ENCODE measurements at regions not wholly inside any gene's neighbourhood (a gene's known extent, or its start where the extent isn't known, plus 50 kb on each side); places are given as distances from the start of the nearest gene placed in this dataset.
"Not testable (repeated sequence)": the region's sequence is repeated elsewhere in the genome, so short reads cannot be mapped to it uniquely, and the experiment has no call there.

- ATAC-seq (no peak), DNase-seq (no peak)
- intact Hi-C loops (cut with DNase I, micrococcal nuclease): no loop called here
These were observed 100.2 kb downstream of the FBXO8 start for GRCh38 chr4:174183259-174183658.

- intact Hi-C loops (cut with DNase I, micrococcal nuclease): no loop called here
- ATAC-seq: no peak
- no peak for DNase-seq
These were observed 101.6 kb downstream of the FBXO8 start for GRCh38 chr4:174181827-174182226.

- DNase-seq (no peak), ATAC-seq (no peak)
- intact Hi-C loops (cut with DNase I, micrococcal nuclease): no loop called here
These were observed 105.9 kb downstream of the FBXO8 start for GRCh38 chr4:174177536-174177935.

- DNase-seq; ATAC-seq; intact Hi-C loops (cut with DNase I, micrococcal nuclease): not testable (repeated sequence)
These were observed 107.6 kb downstream of the FBXO8 start for GRCh38 chr4:174175836-174176235.

- DNase-seq: no peak
- intact Hi-C loops (cut with DNase I, micrococcal nuclease): no loop called here
- ATAC-seq: no peak
These were observed 110.1 kb downstream of the FBXO8 start for GRCh38 chr4:174173360-174173759.

- ATAC-seq (no peak), DNase-seq (no peak)
- intact Hi-C loops (cut with DNase I, micrococcal nuclease): no loop called here
These were observed 111.2 kb downstream of the FBXO8 start for GRCh38 chr4:174172274-174172673.

GRCh38 chr4:174170906-174171305 lies 112.6 kb downstream of the FBXO8 start:
- no peak for DNase-seq
- intact Hi-C loops (cut with DNase I, micrococcal nuclease): no loop called here
- ATAC-seq: no peak

GRCh38 chr4:174170091-174170490 lies 113.4 kb downstream of the FBXO8 start:
- no peak for DNase-seq
- intact Hi-C loops (cut with DNase I, micrococcal nuclease): no loop called here
- no peak for ATAC-seq

- intact Hi-C loops (cut with DNase I, micrococcal nuclease): loop anchor here in 1 of 2 donors (10.0 kb wide), 1 partner anchor 622 kb away; the partner anchor contains the start of gene HAND2
These were observed 126.3 kb downstream of the FBXO8 start for GRCh38 chr4:174157106-174157607.

GRCh38 chr4:174156239-174156826 lies 127.1 kb downstream of the FBXO8 start:
- DNase-seq (no peak), ATAC-seq (peak; percentile 53)
- intact Hi-C loops (cut with DNase I, micrococcal nuclease): loop anchor here in 1 of 2 donors (10.0 kb wide), 1 partner anchor 622 kb away; the partner anchor contains the start of gene HAND2

More at GRCh38 chr4:174157106-174157607, 126.3 kb downstream of the FBXO8 start:
- ATAC-seq (peak; percentile 52), DNase-seq (no peak)

GRCh38 chr4:174154215-174154854 lies 129.1 kb downstream of the FBXO8 start:
- intact Hi-C loops (cut with DNase I, micrococcal nuclease): loop anchor here in 1 of 2 donors (10.0 kb wide), 1 partner anchor 620 kb away; the partner anchor contains the start of gene HAND2
- no peak for ATAC-seq
- DNase-seq: no peak

GRCh38 chr4:174152717-174153466 lies 130.6 kb downstream of the FBXO8 start:
- DNase-seq (no peak), ATAC-seq (no peak)
- intact Hi-C loops (cut with DNase I, micrococcal nuclease): loop anchor here in 1 of 2 donors (10.0 kb wide), 1 partner anchor 618 kb away; the partner anchor contains the start of gene HAND2

GRCh38 chr4:174147863-174148262 lies 135.6 kb downstream of the FBXO8 start:
- ATAC-seq (no peak), DNase-seq (no peak)
- intact Hi-C loops (cut with DNase I, micrococcal nuclease): no loop called here

GRCh38 chr4:174144106-174144505 lies 139.4 kb downstream of the FBXO8 start:
- ATAC-seq (no peak), DNase-seq (no peak)
- intact Hi-C loops (cut with DNase I, micrococcal nuclease): no loop called here

GRCh38 chr4:174141876-174142275 lies 141.6 kb downstream of the FBXO8 start:
- ATAC-seq (no peak), DNase-seq (no peak)
- intact Hi-C loops (cut with DNase I, micrococcal nuclease): no loop called here

GRCh38 chr4:174138616-174139015 lies 144.9 kb downstream of the FBXO8 start:
- intact Hi-C loops (cut with DNase I, micrococcal nuclease): no loop called here
- DNase-seq (no peak), ATAC-seq (no peak)

GRCh38 chr4:174137698-174138097 lies 145.8 kb downstream of the FBXO8 start:
- intact Hi-C loops (cut with DNase I, micrococcal nuclease): no loop called here

GRCh38 chr4:174135936-174136406 lies 147.5 kb downstream of the FBXO8 start:
- DNase-seq: no peak
- intact Hi-C loops (cut with DNase I, micrococcal nuclease): no loop called here
- no peak for ATAC-seq

More at GRCh38 chr4:174137698-174138097, 145.8 kb downstream of the FBXO8 start:
- no peak for DNase-seq
- ATAC-seq: no peak

- DNase-seq: no peak
- intact Hi-C loops (cut with DNase I, micrococcal nuclease): no loop called here
- ATAC-seq: no peak
These were observed 147.9 kb downstream of the FBXO8 start for GRCh38 chr4:174135530-174135929.
